Cardiac septum (tissue), 1 donor: ENCODE measurements at regions not wholly inside any gene's neighbourhood (a gene's known extent, or its start where the extent isn't known, plus 50 kb on each side); places are given as distances from the start of the nearest gene placed in this dataset.
"Not testable (repeated sequence)": the region's sequence is repeated elsewhere in the genome, so short reads cannot be mapped to it uniquely, and the experiment has no call there.

Source experiments
- DNase-seq: peaks from one replicate; pipeline ENCODE4 v3.0.0-alpha.2; 2020; ENCODE audit warnings: low spot score
- intact Hi-C: fragments of 100-400 bp; cut with DNase I; formaldehyde crosslinking; loops from one replicate; pipeline ENCODE4 v1.14.0; 2022
- donor health status: DM: no; HTN: no; CAD: no.

- intact Hi-C loops, result no loop called here
- no peak for DNase-seq
Measured at GRCh38 chr3:175977968-175978752, 1119.0 kb downstream of the NAALADL2 start.

DNA sequence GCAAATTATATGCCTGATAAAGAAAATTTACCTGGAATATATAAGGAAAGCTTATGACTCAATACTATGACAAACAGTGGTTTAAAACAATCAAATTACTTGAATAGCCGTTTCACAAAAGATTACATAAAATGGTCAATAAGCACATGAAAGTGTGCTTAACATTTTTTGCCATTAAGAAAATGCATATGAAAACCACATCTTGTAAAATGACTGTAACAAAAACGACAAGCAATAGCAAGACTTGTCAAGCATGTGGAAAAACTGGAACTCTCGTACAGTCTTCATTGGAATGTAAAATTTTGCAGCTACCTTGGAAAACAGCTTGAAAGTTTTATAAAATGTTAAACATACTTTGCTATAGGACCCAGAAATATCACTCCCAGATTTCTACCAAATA is 1110.3 kb downstream of the NAALADL2 start:
- intact Hi-C loops, result no loop called here
- no peak for DNase-seq

DNA sequence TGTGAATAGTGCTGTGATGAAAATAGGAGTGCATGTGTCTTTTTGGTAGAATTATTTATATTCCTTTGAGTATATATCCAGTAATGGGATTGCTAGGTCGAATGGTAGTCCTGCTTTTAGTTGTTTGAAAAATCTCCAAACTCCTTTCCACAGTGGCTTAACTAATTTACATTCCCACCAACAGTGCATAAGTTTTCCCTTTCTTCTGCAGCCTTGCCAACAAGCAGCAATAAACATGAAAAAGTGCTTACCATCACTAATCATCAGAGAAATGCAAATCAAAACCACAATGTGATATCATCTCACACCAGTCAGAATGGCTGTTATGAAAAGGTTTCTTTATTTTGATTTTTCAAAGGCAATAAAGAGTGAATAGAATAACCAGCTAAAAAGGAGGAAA is 1105.9 kb downstream of the NAALADL2 start:
- DNase-seq, result no peak
- intact Hi-C loops, result no loop called here

DNA sequence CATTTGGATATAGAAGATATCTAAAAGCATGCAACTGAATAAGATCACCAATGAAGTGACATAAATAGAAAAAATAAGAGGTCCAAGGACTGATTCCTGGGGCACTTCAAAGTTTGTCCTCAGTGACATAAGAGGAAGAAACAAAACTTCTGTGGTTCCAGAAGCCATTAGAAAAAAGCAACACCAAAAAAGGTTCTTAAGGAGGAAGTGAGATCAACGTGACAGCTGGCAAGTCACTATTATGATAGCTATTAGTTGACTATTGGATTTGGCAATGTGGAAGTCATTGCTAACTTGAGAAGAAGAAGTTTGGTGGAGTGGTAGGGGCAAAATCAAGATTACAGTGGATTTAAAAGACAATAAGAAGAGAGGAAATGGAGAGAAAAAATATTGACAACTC is 1098.3 kb downstream of the NAALADL2 start:
- intact Hi-C loops, result no loop called here
- DNase-seq, result no peak

GRCh38 chr3:175956964-175957363 is 1097.8 kb downstream of the NAALADL2 start:
- intact Hi-C loops, result no loop called here
- no peak for DNase-seq

GRCh38 chr3:175951047-175951694 is 1092.0 kb downstream of the NAALADL2 start:
- intact Hi-C loops, result no loop called here
- no peak for DNase-seq

DNA sequence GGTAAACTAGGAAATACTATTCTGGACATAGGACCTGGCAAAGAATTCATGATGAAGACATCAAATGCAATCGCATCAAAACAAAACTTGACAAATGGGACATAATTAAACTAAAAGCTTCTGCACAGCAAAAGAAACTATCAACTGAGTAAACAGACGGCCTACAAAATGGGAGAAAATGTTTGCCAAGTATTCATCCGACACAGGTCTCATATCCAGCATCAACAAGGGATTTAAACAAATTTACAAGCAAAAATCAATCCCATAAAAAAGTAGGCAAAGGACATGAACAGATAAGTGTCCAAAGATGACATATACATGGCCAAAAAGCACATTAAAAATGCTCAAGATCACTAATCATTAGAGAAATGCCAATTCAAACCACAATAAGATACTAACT is 1088.9 kb downstream of the NAALADL2 start:
- no peak for DNase-seq
- intact Hi-C loops, result no loop called here

GRCh38 chr3:175941352-175941751 is 1082.2 kb downstream of the NAALADL2 start:
- intact Hi-C loops, result no loop called here
- no peak for DNase-seq

GRCh38 chr3:175940881-175941280 is 1081.7 kb downstream of the NAALADL2 start:
- DNase-seq, result no peak
- intact Hi-C loops, result no loop called here

- intact Hi-C loops, result no loop called here
- DNase-seq, result no peak
Measured at GRCh38 chr3:175940243-175940642, 1081.1 kb downstream of the NAALADL2 start.

GRCh38 chr3:175937367-175937766 is 1078.2 kb downstream of the NAALADL2 start:
- intact Hi-C loops, DNase-seq: not testable (repeated sequence)

DNA sequence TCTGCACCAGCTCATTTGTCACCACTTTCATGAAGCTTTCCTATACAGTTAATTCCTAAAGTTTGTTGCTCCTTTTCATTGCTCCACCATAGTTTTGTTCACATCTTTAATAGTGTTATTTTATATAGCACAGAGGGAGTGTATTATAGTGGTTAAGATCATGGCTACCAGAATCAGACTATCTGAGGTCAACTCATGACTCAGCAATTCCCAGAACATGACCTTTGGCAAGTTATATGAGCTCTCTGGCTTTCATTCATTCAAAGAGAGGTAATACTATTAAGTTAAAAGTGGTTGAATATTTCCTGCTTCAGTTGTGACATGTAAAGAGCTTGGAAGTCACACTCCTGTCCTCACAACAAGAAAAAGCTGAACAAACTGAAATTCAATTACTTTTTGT is 1073.5 kb downstream of the NAALADL2 start:
- intact Hi-C loops, result no loop called here
- DNase-seq, result no peak

DNA sequence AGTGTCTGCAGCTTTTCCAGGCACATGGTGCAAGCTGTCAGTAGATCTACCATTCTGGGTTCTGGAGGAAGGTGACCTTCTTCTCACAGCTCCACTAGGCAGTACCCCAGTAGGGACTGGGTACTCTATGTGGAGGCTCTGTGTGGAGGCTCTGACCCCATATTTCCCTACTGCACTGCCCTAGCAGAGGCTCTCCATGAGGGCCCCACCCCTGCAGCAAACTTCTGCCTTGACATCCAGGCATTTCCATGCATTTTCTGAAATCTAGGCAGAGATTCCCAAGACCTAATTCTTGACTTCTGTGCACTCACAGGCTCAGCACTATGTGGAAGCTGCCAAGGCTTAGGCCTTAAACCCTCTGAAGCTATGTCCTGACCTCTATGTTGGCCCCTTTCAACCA is 1060.0 kb downstream of the NAALADL2 start:
- intact Hi-C loops, result no loop called here
- DNase-seq, result no peak

GRCh38 chr3:175916191-175916934 is 1057.2 kb downstream of the NAALADL2 start:
- intact Hi-C loops, result no loop called here
- DNase-seq, result no peak

DNA sequence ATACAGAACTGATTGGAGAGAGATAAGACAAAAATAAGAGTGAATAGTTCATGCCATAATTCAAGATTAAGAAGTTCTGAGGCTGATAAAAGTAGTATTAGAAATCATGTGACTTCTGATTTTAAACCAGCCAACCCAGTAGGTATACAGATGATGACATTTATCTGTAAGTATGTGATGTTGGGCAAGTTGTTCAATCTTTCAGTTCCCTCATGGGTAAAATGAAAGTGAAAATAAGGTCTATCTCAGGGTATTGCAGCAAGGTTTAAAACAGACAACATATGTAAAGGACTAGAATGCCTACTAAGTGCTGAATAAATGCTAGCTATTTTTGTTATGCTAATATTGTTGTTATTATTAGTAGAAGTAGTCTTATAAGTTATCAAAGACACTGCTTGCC is 1055.7 kb downstream of the NAALADL2 start:
- intact Hi-C loops, result no loop called here
- no peak for DNase-seq

DNA sequence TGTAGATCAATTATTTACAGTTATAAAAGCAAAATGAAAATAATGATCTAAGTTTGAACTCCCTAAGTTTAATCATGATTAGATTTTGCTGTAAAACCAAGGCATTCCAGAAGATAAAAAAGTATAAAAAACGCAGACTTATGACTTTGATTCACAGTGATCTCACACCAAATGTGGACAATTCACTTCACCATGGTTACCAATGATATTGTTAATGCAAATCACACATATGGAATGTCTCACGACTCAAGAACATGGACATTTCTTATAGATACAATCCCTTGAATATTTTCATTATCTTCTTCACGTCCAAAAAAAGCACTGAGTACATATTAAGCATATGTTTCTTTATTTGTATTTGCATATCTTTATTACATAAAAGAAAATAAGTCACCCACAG is 1054.2 kb downstream of the NAALADL2 start:
- DNase-seq, result no peak
- intact Hi-C loops, result no loop called here

- DNase-seq, result no peak
- intact Hi-C loops, result no loop called here
Measured at GRCh38 chr3:175911937-175912336, 1052.8 kb downstream of the NAALADL2 start.

- intact Hi-C loops, result no loop called here
- DNase-seq, result no peak
Measured at GRCh38 chr3:175902226-175902625, 1043.1 kb downstream of the NAALADL2 start.

DNA sequence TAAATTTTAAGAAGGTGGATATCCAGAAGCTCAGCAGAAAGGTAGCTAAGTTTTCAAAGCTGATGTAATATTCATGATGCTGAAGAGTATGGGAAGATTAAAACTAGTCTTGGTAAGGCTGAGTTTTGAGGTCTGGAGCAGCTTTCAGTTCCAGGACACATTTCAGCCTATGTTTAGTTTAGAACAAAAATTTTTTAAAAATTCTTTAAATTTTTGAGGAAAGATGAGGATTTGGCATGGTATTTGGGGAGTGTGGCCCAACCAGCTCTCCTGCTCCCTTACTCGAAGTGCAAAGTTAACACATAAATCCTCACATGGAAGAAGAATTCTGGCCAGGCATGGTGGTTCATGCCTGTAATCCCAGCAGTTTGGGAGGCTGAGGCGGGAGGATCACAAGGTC is 1039.1 kb downstream of the NAALADL2 start:
- intact Hi-C loops, result no loop called here
- no peak for DNase-seq

- intact Hi-C loops, result no loop called here
- DNase-seq, result no peak
Measured at GRCh38 chr3:175896655-175897054, 1037.5 kb downstream of the NAALADL2 start.

DNA sequence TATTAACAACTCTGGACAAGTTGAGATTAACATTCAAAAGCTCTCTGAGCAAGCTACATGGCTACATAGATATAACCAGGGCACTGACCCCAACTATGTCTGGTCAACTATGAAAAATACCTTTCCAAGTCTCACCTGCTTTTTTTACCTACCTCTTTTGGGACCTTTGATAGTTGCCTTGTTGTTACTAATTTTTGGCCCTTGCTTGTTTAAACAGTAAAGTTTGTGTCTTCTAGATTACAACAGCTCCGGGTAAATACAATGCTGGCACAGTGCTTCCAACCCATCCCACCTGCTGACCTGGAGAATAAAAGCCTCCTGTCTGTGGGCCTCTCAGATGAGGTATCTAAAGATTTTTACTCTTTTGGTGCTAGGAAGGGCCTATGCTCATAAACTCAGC is 1036.6 kb downstream of the NAALADL2 start:
- intact Hi-C loops, result no loop called here
- no peak for DNase-seq
